ENCODE measurements at regions not wholly inside any gene's neighbourhood (a gene's known extent, or its start where the extent isn't known, plus 50 kb on each side); places are given as distances from the start of the nearest gene placed in this dataset.

- TF ChIP-seq MITF (IDR thresholded peaks at IDR 0.05) (no peak), MLX (CRISPR knock-in tag; conservative IDR thresholded peaks at IDR 0.05) (no peak)
These were observed 63.6 kb upstream of the ERCC4 start (continued) for GRCh38 chr16:13856398-13856797.

GRCh38 chr16:13856811-13857511 lies 63.0 kb upstream of the ERCC4 start:
- no peaks in the 10 kb centered on the region for H4K20me1 ChIP-seq (replicated peaks; ENCODE audit: control insufficient read depth, insufficient read depth, low read length)
- no peaks in the 10 kb centered on the region for H3K9me3 ChIP-seq (replicated peaks; ENCODE audit: control insufficient read depth, insufficient read depth, low read depth, low read length)
- intact Hi-C loops (cut with micrococcal nuclease): no loop called here
- H2AFZ ChIP-seq (ENCODE audit: low read depth, low read length): no peak overlapping the region
- H3K27ac ChIP-seq (ENCODE audit: extremely low read depth, low read depth, low read length): no peak overlapping the region
- no peak for FAIRE-seq
- ChIA-PET CTCF (ENCODE audit: low intra/inter-chr PET ratio) (no interaction called here), POLR2A (no interaction called here)
- TF ChIP-seq YY1 (IDR thresholded peaks at IDR 0.05; ENCODE audit: borderline replicate concordance in 1 of 3, control insufficient read depth in 1 of 3, extremely low read depth in 1 of 3, insufficient read depth in 3 of 3, insufficient read length in 1 of 3, insufficient replicate concordance in 2 of 3, low read depth in 1 of 3, low read length in 2 of 3): no peak
- no peak for TF ChIP-seq ZNF384 (IDR thresholded peaks at IDR 0.05; ENCODE audit: low read depth, low read length)
- TF ChIP-seq TAF9B (IDR thresholded peaks at IDR 0.05; ENCODE audit: partially characterized antibody): no peak
- no peak for TF ChIP-seq ZBTB26 (CRISPR knock-in tag; IDR thresholded peaks at IDR 0.05)
- no peak for TF ChIP-seq SLC30A9 (CRISPR knock-in tag; IDR thresholded peaks at IDR 0.05)
- TF ChIP-seq RFX7 (CRISPR knock-in tag; IDR thresholded peaks at IDR 0.05): no peak
- TF ChIP-seq GMEB1 (CRISPR knock-in tag; IDR thresholded peaks at IDR 0.05): no peak
- no peak for TF ChIP-seq MAFF (IDR thresholded peaks at IDR 0.05; ENCODE audit: low read length)
- H3K9me1 ChIP-seq (ENCODE audit: control insufficient read depth, insufficient read depth, low read length): no peaks in the 10 kb centered on the region
- in situ Hi-C loops (cut with MboI): no loop called here
- peaks cover 0 to 4% of the 10 kb centered on the region in 2 experiments; a peak in 2 of 5 replicates for H3K27me3 ChIP-seq (ENCODE audit: control insufficient read depth in 2 of 2, insufficient read depth in 2 of 2, low read length in 2 of 2)
- H3K9ac ChIP-seq (ENCODE audit: insufficient read depth in 1 of 2, low read depth in 2 of 2, low read length in 2 of 2): no peak overlapping the region
- no peak overlapping the region for H3K4me3 ChIP-seq
- no peaks in the 10 kb centered on the region for H3K36me3 ChIP-seq (ENCODE audit: control insufficient read depth, insufficient read depth, low read length)
- DNase-seq (ENCODE audit: extremely low read depth in 1 of 4, low spot score in 3 of 4): no peak
- no peaks in the 10 kb centered on the region for H3K79me2 ChIP-seq (ENCODE audit: control insufficient read depth, insufficient read depth, low read length)
- H3K4me1 ChIP-seq (replicated peaks in 1 of 2; ENCODE audit: control insufficient read depth in 2 of 2, insufficient read depth in 2 of 2, low read length in 2 of 2): no peaks in the 10 kb centered on the region
- no peak for ATAC-seq
- 5% methylated on average over 7 of the region's 7 CpGs for WGBS (ENCODE audit: insufficient coverage, low coverage, missing lambda C conversion rate)
- H3K4me2 ChIP-seq (ENCODE audit: insufficient read depth, low read length): no peak overlapping the region
- no TSS peak for BruUV-seq (replicated peaks)
